GM21737 (cell line): ENCODE measurements at regions not wholly inside any gene's neighbourhood (a gene's known extent, or its start where the extent isn't known, plus 50 kb on each side); places are given as distances from the start of the nearest gene placed in this dataset.
A peak's percentile ranks its signal among the peaks of the same experiment; 100 is the strongest.

Source experiments
- ATAC-seq: cut with Tn5 transposase; IDR thresholded peaks from one replicate; pipeline ENCODE4 v1.9.1; 2021; ENCODE audit warnings: mild to moderate bottlenecking, moderate library complexity; ENCODE audit not compliant: unreplicated experiment

- ATAC-seq, result no peak
These were observed 153.0 kb upstream of the STX18 start for GRCh38 chr4:4694827-4695226.

GRCh38 chr4:4694296-4694772 is 152.5 kb upstream of the STX18 start:
- ATAC-seq, result no peak

- ATAC-seq, result no peak
These were observed 152.0 kb upstream of the STX18 start for GRCh38 chr4:4693755-4694295.

- ATAC-seq, result peak; percentile 65
These were observed 151.4 kb upstream of the STX18 start for GRCh38 chr4:4693258-4693657.

- no peak for ATAC-seq
These were observed 149.0 kb upstream of the STX18 start for GRCh38 chr4:4690854-4691253.

- peak; percentile 74 for ATAC-seq
These were observed 148.0 kb upstream of the STX18 start for GRCh38 chr4:4689694-4690440.

GRCh38 chr4:4687935-4688727 is 146.3 kb upstream of the STX18 start:
- ATAC-seq, result no peak

- no peak for ATAC-seq
These were observed 145.3 kb upstream of the STX18 start for GRCh38 chr4:4687100-4687499.

- no peak for ATAC-seq
These were observed 144.3 kb upstream of the STX18 start for GRCh38 chr4:4685810-4686795.

- no peak for ATAC-seq
These were observed 139.8 kb upstream of the STX18 start for GRCh38 chr4:4681653-4682052.

GRCh38 chr4:4680758-4681157 is 138.9 kb upstream of the STX18 start:
- ATAC-seq, result no peak

- ATAC-seq, result no peak
These were observed 138.4 kb upstream of the STX18 start for GRCh38 chr4:4680243-4680642.

- ATAC-seq, result no peak
These were observed 136.0 kb upstream of the STX18 start for GRCh38 chr4:4677556-4678522.

- no peak for ATAC-seq
These were observed 133.8 kb upstream of the STX18 start for GRCh38 chr4:4675641-4676040.

GRCh38 chr4:4675051-4675581 is 133.3 kb upstream of the STX18 start:
- no peak for ATAC-seq

- no peak for ATAC-seq
These were observed 131.2 kb upstream of the STX18 start for GRCh38 chr4:4673070-4673469.

GRCh38 chr4:4672402-4672801 is 130.6 kb upstream of the STX18 start:
- no peak for ATAC-seq

- ATAC-seq, result no peak
These were observed 130.0 kb upstream of the STX18 start for GRCh38 chr4:4671774-4672349.

- ATAC-seq, result no peak
These were observed 129.0 kb upstream of the STX18 start for GRCh38 chr4:4670869-4671268.
